GM12864 (cell line): ENCODE measurements at regions not wholly inside any gene's neighbourhood (a gene's known extent, or its start where the extent isn't known, plus 50 kb on each side); places are given as distances from the start of the nearest gene placed in this dataset.
A peak's percentile ranks its signal among the peaks of the same experiment; 100 is the strongest.

Source experiments
- DNase-seq: peaks from one replicate; pipeline ENCODE4 v3.0.0-alpha.2; 2011; ENCODE audit warnings: low read depth
- H3K4me3 ChIP-seq: 2 replicates; pipeline ENCODE4 v1.5.1; 2011; ENCODE audit warnings: mild to moderate bottlenecking, low read depth, low read length, control low read depth
- CTCF ChIP-seq: IDR thresholded peaks from 2 replicates; pipeline ENCODE4 v1.5.1; 2011; ENCODE audit warnings: low read depth, mild to moderate bottlenecking, moderate library complexity, low read length, control low read depth, inconsistent platforms; ENCODE audit errors: missing control alignments

GRCh38 chr2:175308005-175308404 is 126.5 kb upstream of the ATP5MC3 start:
- DNase-seq = no peak
- no peak for TF ChIP-seq CTCF
- H3K4me3 ChIP-seq = no peak overlapping the region

- H3K4me3 ChIP-seq = no peak overlapping the region
- DNase-seq = no peak
- TF ChIP-seq CTCF = no peak
Measured at GRCh38 chr2:175304541-175304940, 123.0 kb upstream of the ATP5MC3 start.

- no peak for TF ChIP-seq CTCF
- DNase-seq = no peak
- H3K4me3 ChIP-seq = no peak overlapping the region
Measured at GRCh38 chr2:175293776-175294175, 112.3 kb upstream of the ATP5MC3 start.

GRCh38 chr2:175293195-175293594 is 111.7 kb upstream of the ATP5MC3 start:
- H3K4me3 ChIP-seq = no peak overlapping the region
- no peak for TF ChIP-seq CTCF
- no peak for DNase-seq

GRCh38 chr2:175282886-175283285 is 101.4 kb upstream of the ATP5MC3 start:
- no peak for DNase-seq
- TF ChIP-seq CTCF = no peak
- H3K4me3 ChIP-seq = no peak overlapping the region

- no peak overlapping the region for H3K4me3 ChIP-seq
- TF ChIP-seq CTCF = peak; percentile 23
- DNase-seq = no peak
Measured at GRCh38 chr2:175282300-175282699, 100.8 kb upstream of the ATP5MC3 start.

- H3K4me3 ChIP-seq = no peak overlapping the region
- no peak for DNase-seq
- TF ChIP-seq CTCF = no peak
Measured at GRCh38 chr2:175277772-175278171, 96.3 kb upstream of the ATP5MC3 start.
